HG03108 (cell line): ENCODE measurements at regions not wholly inside any gene's neighbourhood (a gene's known extent, or its start where the extent isn't known, plus 50 kb on each side); places are given as distances from the start of the nearest gene placed in this dataset.
"Not testable (repeated sequence)": the region's sequence is repeated elsewhere in the genome, so short reads cannot be mapped to it uniquely, and the experiment has no call there.

Source experiments
- ATAC-seq: cut with Tn5 transposase; IDR thresholded peaks from one replicate; pipeline ENCODE4 v1.9.1; 2021; ENCODE audit warnings: moderate library complexity; ENCODE audit not compliant: unreplicated experiment

GRCh38 chr9:30646639-30647038 lies 1737.8 kb upstream of the ACO1 start:
- not testable (repeated sequence) for ATAC-seq

DNA sequence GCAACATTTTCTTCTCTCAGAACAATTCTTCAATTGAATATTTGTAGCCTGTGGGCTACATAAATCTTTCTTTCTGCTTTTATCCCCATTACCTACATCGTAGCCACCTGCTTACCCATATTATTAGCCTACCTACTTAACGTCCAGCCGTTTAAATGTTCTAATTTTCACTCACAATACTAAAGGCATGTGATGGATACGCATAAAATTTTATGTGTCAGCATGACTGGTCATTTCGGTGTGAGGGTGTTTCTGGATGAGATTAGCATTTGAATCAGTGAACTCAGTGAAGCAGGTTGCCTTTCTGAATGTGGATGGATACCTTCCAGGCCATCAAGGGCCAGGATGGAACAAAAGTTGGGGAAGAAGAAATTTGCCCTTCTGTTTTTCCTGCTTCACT lies 1722.5 kb upstream of the ACO1 start:
- ATAC-seq, result no peak

DNA sequence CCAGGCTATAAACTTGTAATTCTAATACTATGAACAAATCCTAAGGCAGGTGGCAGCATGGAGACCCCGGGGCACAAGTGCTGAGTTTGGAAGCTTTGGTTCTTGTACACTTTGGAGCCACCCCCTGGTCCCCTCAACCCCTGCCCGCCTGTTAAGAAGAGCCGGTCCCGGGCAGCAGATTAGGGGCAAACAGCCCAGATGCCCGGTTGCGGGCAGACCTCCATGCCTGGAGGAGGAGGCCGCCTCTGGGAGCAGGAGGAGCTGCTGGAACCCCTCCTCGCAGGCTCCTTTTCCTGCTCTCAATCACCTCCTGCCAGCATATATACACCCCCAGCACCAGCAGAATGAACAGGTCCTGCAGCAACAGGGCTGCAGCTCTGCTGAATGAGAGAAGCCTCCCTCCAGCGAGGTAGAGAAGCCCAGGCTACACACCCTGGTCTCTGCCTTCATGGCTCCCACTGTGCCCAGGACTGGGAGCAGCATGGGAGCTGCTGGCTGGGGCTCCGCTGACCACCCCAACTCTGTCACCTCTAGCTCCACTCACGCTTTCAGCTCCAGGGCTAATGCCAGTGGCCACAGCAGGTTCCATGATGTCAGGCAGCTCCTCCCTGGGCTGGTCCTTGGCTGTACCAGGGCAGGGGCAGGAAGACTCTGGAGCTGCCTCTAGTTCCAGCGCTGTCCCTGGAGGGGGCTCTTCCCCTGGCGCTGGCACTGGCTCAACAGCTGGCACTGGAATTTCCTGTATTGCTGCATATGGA lies 1713.5 kb upstream of the ACO1 start:
- ATAC-seq, result no peak

DNA sequence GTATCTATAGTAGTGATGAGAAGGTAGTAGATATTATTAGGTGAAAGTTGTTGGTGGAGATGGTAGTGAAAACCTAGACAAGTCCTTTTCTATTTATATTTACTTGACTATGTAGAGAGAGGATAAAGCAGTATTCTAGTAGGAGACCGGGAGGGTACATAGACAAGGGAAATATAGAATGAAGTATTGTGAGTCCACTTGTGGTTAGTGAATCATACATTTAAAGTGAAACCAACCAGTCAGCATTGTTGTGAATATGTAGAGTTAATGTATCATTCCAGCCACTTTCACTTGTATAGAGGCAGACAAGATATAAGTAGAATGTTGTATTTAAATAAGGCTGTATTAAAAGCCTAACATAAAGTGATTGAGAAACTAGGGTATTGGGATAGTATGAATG lies 1711.3 kb upstream of the ACO1 start:
- ATAC-seq, result no peak

GRCh38 chr9:30676651-30677050 lies 1707.8 kb upstream of the ACO1 start:
- no peak for ATAC-seq

GRCh38 chr9:30677221-30677620 lies 1707.2 kb upstream of the ACO1 start:
- no peak for ATAC-seq

GRCh38 chr9:30688801-30689200 lies 1695.6 kb upstream of the ACO1 start:
- no peak for ATAC-seq

GRCh38 chr9:30697958-30698357 lies 1686.5 kb upstream of the ACO1 start:
- no peak for ATAC-seq

DNA sequence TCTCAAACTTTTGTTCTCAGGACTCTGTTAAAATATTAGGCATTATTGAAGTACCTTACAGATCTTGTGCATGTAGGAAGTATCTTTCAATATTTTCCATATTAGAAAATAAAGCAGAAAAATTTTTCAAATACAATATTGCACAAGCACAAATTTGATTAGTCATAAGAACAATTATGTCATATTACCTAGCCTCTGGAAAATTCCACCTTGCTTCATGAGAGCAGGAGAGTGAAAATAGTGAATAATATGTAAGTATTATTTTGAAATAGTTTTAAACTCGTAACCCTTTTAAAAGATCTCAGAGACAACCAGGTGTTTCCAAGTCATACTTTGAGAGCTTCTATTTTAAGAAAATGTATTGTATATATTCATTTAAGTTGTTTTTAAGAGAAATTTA lies 1672.9 kb upstream of the ACO1 start:
- ATAC-seq, result no peak

- ATAC-seq, result no peak
Observed at GRCh38 chr9:30713243-30713642, 1671.2 kb upstream of the ACO1 start.

GRCh38 chr9:30714389-30714788 lies 1670.1 kb upstream of the ACO1 start:
- ATAC-seq, result no peak

GRCh38 chr9:30718483-30718882 lies 1666.0 kb upstream of the ACO1 start:
- ATAC-seq, result no peak

GRCh38 chr9:30722065-30722464 lies 1662.4 kb upstream of the ACO1 start:
- no peak for ATAC-seq

DNA sequence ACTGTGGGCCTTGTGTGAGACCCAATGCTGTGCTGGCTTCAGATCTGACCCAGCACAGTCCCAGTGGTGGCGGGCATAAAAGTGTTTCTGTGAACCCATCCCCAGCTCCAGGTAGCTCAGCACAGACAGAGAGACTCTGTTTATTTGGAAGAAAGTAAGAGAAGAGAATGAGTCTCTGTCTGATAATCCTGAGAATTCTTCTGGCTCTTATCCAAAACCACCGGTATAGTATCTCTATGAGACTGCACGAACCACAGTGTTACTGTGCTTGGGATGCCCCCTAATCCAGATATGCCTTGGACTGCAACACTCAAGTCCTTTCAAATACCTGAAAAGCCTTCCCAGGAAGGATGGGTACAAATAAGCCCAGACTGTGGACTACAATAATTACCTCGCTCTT lies 1660.8 kb upstream of the ACO1 start:
- ATAC-seq, result no peak

GRCh38 chr9:30732060-30732459 lies 1652.4 kb upstream of the ACO1 start:
- no peak for ATAC-seq

GRCh38 chr9:30744871-30745270 lies 1639.6 kb upstream of the ACO1 start:
- ATAC-seq, result no peak

DNA sequence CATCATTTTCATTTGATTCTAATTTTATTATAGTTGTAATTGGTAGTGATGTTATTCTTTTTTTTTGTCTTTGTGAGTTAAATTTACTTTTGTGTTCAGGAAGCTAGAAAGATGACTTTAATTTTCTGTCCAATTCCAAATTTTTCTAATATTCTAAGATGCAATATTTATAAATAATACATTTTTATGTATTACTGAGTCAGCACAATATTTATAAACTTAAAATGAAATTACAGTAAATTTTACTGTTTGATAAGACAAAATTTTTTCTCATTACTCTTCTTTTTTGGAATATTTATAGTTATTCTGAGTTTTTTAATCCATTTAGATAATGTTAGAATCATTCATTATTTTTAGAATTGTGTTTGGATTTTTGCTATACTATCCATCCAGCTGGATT lies 1637.9 kb upstream of the ACO1 start:
- ATAC-seq, result no peak

DNA sequence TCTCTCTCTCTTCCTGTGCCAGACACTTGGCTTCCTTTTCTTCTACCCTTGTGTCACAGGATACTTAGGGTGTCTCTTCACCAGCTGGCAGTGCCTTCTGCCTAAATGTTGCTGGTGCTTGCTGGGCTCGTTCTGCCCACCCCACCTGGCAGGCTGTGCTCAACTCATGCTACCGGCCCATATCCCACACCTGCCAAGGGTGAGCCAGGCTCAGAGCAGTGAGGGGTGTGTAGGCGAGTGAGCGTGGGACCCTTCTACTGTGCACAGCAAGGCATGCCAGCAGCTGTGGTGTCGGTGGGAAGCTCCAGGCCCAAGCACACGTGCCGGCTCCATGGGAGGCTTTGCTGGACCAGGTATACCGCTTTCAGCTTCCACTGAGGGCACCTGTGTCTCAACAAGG lies 1626.7 kb upstream of the ACO1 start:
- no peak for ATAC-seq

GRCh38 chr9:30758726-30759446 lies 1625.6 kb upstream of the ACO1 start:
- ATAC-seq, result no peak

- no peak for ATAC-seq
Observed at GRCh38 chr9:30765318-30765717, 1619.1 kb upstream of the ACO1 start.

GRCh38 chr9:30771163-30771708 lies 1613.2 kb upstream of the ACO1 start:
- ATAC-seq, result no peak

DNA sequence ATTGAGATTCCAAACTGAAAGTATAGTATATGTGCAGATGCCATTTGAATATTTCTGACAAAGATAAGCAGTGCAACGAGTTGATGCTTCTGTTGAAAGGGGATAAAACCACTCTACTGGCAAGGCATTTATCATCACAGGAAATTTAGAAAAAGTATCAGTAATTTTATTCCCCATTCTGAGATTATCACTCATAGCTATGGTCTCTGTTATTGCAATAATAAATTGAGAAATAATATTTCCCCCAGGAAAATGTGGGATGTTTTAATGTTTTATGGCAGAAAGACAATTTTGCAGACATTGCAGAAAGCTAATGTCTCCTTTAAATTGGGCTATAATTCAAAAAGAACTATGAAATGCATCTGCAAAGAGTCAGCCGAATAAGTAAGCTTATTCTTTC lies 1612.7 kb upstream of the ACO1 start:
- no peak for ATAC-seq
